Hematopoietic multipotent progenitor cell treated with erythropoietin and hydrocortisone succinate and interleukin-3 and kit ligand, for 8 days (in vitro differentiated cells): ENCODE measurements at regions not wholly inside any gene's neighbourhood (a gene's known extent, or its start where the extent isn't known, plus 50 kb on each side); places are given as distances from the start of the nearest gene placed in this dataset.
"Not testable (repeated sequence)": the region's sequence is repeated elsewhere in the genome, so short reads cannot be mapped to it uniquely, and the experiment has no call there.

Experiments
- DNase-seq: peaks from one replicate; pipeline ENCODE4 v3.0.0-alpha.2; 2015

- no peak for DNase-seq
Observed at GRCh38 chr9:106451223-106451622, 411.7 kb upstream of the ZNF462 start.

GRCh38 chr9:106456581-106456980, 406.4 kb upstream of the ZNF462 start:
- no peak for DNase-seq

- DNase-seq: no peak
Observed at GRCh38 chr9:106467113-106467864, 395.7 kb upstream of the ZNF462 start.

GRCh38 chr9:106467865-106468164, 395.2 kb upstream of the ZNF462 start:
- DNase-seq: no peak

GRCh38 chr9:106468431-106468830, 394.5 kb upstream of the ZNF462 start:
- no peak for DNase-seq

GRCh38 chr9:106478312-106478711, 384.7 kb upstream of the ZNF462 start:
- no peak for DNase-seq

- DNase-seq: no peak
Observed at GRCh38 chr9:106478727-106479126, 384.2 kb upstream of the ZNF462 start.

GRCh38 chr9:106479679-106480078, 383.3 kb upstream of the ZNF462 start:
- DNase-seq: no peak

- peak; percentile 74 for DNase-seq
Observed at GRCh38 chr9:106481013-106481609, 381.9 kb upstream of the ZNF462 start.

- DNase-seq: no peak
Observed at GRCh38 chr9:106482733-106483132, 380.2 kb upstream of the ZNF462 start.

GRCh38 chr9:106486685-106487084, 376.3 kb upstream of the ZNF462 start:
- DNase-seq: no peak

- DNase-seq: no peak
Observed at GRCh38 chr9:106487266-106487665, 375.7 kb upstream of the ZNF462 start.

GRCh38 chr9:106492126-106492525, 370.8 kb upstream of the ZNF462 start:
- DNase-seq: not testable (repeated sequence)

- DNase-seq: no peak
Observed at GRCh38 chr9:106500171-106500570, 362.8 kb upstream of the ZNF462 start.

GRCh38 chr9:106501210-106501609, 361.8 kb upstream of the ZNF462 start:
- not testable (repeated sequence) for DNase-seq

- DNase-seq: no peak
Observed at GRCh38 chr9:106502930-106503329, 360.0 kb upstream of the ZNF462 start.

- no peak for DNase-seq
Observed at GRCh38 chr9:106503759-106504158, 359.2 kb upstream of the ZNF462 start.

GRCh38 chr9:106526716-106527204, 336.2 kb upstream of the ZNF462 start:
- DNase-seq: no peak

- DNase-seq: no peak
Observed at GRCh38 chr9:106528158-106528557, 334.8 kb upstream of the ZNF462 start.

- DNase-seq: no peak
Observed at GRCh38 chr9:106529616-106530015, 333.4 kb upstream of the ZNF462 start.

GRCh38 chr9:106531491-106531890, 331.5 kb upstream of the ZNF462 start:
- no peak for DNase-seq

GRCh38 chr9:106532306-106533015, 330.5 kb upstream of the ZNF462 start:
- no peak for DNase-seq

GRCh38 chr9:106534800-106535199, 328.2 kb upstream of the ZNF462 start:
- DNase-seq: no peak

GRCh38 chr9:106535439-106535838, 327.5 kb upstream of the ZNF462 start:
- no peak for DNase-seq
